ENCODE measurements at regions not wholly inside any gene's neighbourhood (a gene's known extent, or its start where the extent isn't known, plus 50 kb on each side); places are given as distances from the start of the nearest gene placed in this dataset.

- H3K27ac Mint-ChIP-seq = no peak overlapping the region
- ChIA-PET POLR2A (no interaction called here), CTCF (no interaction called here)
- H3K9me3 Mint-ChIP-seq = peaks cover 2% of the 10 kb centered on the region
- DNase-seq (no peak), ATAC-seq (no peak)
- no peaks in the 10 kb centered on the region for H3K36me3 Mint-ChIP-seq (ENCODE audit: low read depth)
- TF ChIP-seq CTCF (IDR thresholded peaks at IDR 0.05) = no peak
- no peak overlapping the region for H3K4me3 Mint-ChIP-seq
- no peaks in the 10 kb centered on the region for H3K4me1 Mint-ChIP-seq (ENCODE audit: low read depth)
- H3K27me3 Mint-ChIP-seq = peaks cover 22% of the 10 kb centered on the region
- intact Hi-C loops (cut with micrococcal nuclease) = no loop called here
These were observed 938.4 kb downstream of the MCTP2 start for GRCh38 chr15:95169541-95170459.

GRCh38 chr15:95170561-95171380, 939.4 kb downstream of the MCTP2 start:
- no peaks in the 10 kb centered on the region for H3K4me1 Mint-ChIP-seq (ENCODE audit: low read depth)
- no peak overlapping the region for H3K27ac Mint-ChIP-seq
- ATAC-seq (no peak), DNase-seq (no peak)
- peaks cover 22% of the 10 kb centered on the region for H3K27me3 Mint-ChIP-seq
- CTCF ChIA-PET = interaction anchor here (1.2 kb wide), 1 partner anchor 10 kb away, joined by 3 read pairs; no protein-coding TSS in a partner anchor
- TF ChIP-seq CTCF (IDR thresholded peaks at IDR 0.05) = no peak
- intact Hi-C loops (cut with micrococcal nuclease) = no loop called here
- H3K4me3 Mint-ChIP-seq = no peak overlapping the region
- POLR2A ChIA-PET = no interaction called here
- H3K9me3 Mint-ChIP-seq = peaks cover 2% of the 10 kb centered on the region
- H3K36me3 Mint-ChIP-seq (ENCODE audit: low read depth) = no peaks in the 10 kb centered on the region

- H3K27ac Mint-ChIP-seq = no peak overlapping the region
- ChIA-PET POLR2A (no interaction called here), CTCF (interaction anchor here (1.2 kb wide), 1 partner anchor 10 kb away, joined by 3 read pairs; no protein-coding TSS in a partner anchor)
- intact Hi-C loops (cut with micrococcal nuclease) = no loop called here
- no peak overlapping the region for H3K4me3 Mint-ChIP-seq
- H3K27me3 Mint-ChIP-seq = peaks cover 18% of the 10 kb centered on the region
- no peak for TF ChIP-seq CTCF (IDR thresholded peaks at IDR 0.05)
- DNase-seq (no peak), ATAC-seq (no peak)
- H3K9me3 Mint-ChIP-seq = no peaks in the 10 kb centered on the region
- no peaks in the 10 kb centered on the region for H3K36me3 Mint-ChIP-seq (ENCODE audit: low read depth)
- H3K4me1 Mint-ChIP-seq (ENCODE audit: low read depth) = no peaks in the 10 kb centered on the region
These were observed 940.2 kb downstream of the MCTP2 start for GRCh38 chr15:95171564-95171963.

GRCh38 chr15:95174301-95175259, 943.2 kb downstream of the MCTP2 start:
- Mint-ChIP-seq H3K27me3 (peaks cover 16% of the 10 kb centered on the region), H3K4me1 (ENCODE audit: low read depth) (no peaks in the 10 kb centered on the region), H3K36me3 (ENCODE audit: low read depth) (no peaks in the 10 kb centered on the region), H3K4me3 (no peak overlapping the region), H3K27ac (no peak overlapping the region), H3K9me3 (no peaks in the 10 kb centered on the region)
- no peak for DNase-seq
- no peak for TF ChIP-seq CTCF (IDR thresholded peaks at IDR 0.05)
- ChIA-PET CTCF (no interaction called here), POLR2A (interaction anchor here (1.0 kb wide), 1 partner anchor 10 kb away, joined by 4 read pairs; no protein-coding TSS in a partner anchor)
- ATAC-seq = no peak
- intact Hi-C loops (cut with micrococcal nuclease) = no loop called here

All from activated CD8-positive, alpha-beta T cell treated with anti-CD3 and anti-CD28 coated beads for 36 hours (primary cell).